ENCODE measurements at regions not wholly inside any gene's neighbourhood (a gene's known extent, or its start where the extent isn't known, plus 50 kb on each side); places are given as distances from the start of the nearest gene placed in this dataset.

DNA sequence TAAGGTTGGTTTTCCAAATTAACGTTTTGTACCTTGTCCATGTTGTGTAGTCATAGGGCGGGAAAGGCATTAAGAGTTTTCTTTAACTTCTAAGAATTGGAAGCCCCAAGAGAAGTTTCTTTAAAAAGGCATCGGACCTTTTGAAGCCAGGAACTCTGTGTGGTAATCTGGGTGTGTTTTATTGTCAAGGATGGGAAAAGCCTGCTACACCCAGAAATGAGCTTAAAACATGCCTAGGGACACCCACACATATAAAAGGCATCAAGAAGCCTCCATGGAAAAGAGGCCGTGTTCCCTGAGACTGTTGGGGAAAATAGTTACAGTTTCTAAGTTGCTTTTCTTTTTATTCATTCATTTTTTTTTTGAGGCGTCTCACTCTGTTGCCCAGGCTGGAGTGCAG lies 81.0 kb upstream of the PTHLH start:
- TF ChIP-seq CREB1 (IDR thresholded peaks at IDR 0.05; ENCODE audit: low read depth) (no peak), CEBPB (IDR thresholded peaks at IDR 0.05) (no peak), NFIC (IDR thresholded peaks at IDR 0.05) (no peak)
- TF ChIP-seq, protein P1, sequence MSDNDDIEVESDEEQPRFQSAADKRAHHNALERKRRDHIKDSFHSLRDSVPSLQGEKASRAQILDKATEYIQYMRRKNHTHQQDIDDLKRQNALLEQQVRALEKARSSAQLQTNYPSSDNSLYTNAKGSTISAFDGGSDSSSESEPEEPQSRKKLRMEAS (IDR thresholded peaks at IDR 0.05) = no peak

DNA sequence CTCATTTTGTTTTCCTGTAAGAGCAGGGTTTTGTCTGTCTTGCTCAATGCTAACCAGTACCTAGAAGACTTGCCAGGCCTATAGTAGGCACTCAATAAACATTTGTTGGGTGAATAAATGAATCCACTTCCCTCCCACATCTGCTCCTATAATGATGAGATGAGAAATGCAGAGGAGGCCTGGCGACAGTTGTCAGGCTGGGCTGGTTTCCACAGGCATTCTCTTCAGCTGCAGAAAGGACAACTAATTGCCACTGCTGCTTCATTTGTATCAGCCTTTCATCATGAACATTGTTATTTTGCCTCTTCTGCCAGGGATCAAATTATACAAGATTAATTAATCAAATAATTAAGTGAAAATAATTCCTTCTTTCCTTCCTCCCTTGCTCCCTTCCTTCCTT lies 82.0 kb upstream of the PTHLH start:
- no peak for TF ChIP-seq TEAD4 (IDR thresholded peaks at IDR 0.05)
- no peak for TF ChIP-seq EGR1 (IDR thresholded peaks at IDR 0.05)

DNA sequence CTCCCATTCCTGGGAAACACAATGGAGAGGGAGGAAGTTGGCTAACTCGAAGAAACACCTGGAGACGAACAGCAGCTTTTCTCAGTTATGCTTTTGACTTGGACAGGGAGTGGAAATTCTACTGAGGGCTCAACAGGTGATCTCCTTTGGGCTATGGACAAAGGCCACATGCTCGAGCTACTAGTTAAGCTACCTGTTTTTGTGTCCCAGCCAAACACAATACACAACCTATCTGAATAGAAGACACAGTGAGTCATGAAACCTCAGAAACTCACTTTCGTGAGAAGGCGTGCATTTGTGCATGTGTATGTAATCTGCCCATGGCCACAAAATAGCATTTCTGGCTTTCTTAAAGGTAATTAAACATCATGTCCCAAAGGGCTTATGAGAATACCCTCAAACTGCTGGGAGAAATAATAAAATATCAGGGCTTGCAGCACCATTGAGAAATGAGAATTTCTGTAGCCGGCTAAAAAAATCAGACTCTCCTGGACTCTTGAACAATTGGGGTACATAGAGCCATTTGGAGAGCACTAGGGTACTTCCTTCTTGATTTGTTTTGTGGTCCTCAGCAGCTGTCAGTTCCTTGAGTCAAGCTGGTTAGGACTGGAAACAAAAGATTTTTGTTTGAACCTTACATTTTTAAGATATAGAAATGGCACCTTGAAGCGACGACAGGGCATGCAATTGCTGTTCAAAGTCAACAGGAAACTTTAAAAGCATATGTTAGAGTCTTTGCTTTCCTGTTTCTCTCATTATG lies 85.5 kb upstream of the PTHLH start:
- no peak for TF ChIP-seq CREB1 (IDR thresholded peaks at IDR 0.05; ENCODE audit: low read depth)
- no peak for TF ChIP-seq TEAD4 (IDR thresholded peaks at IDR 0.05)
- TF ChIP-seq FOXM1 (IDR thresholded peaks at IDR 0.05; ENCODE audit: borderline replicate concordance, low read depth) = no peak
- no peak for TF ChIP-seq NFIC (IDR thresholded peaks at IDR 0.05)
- no peak for TF ChIP-seq TAF1 (IDR thresholded peaks at IDR 0.05; ENCODE audit: low read depth)
- TF ChIP-seq, protein P1 (IDR thresholded peaks at IDR 0.05) = no peak
- no peak for TF ChIP-seq CEBPB (IDR thresholded peaks at IDR 0.05)
- TF ChIP-seq, protein P2, sequence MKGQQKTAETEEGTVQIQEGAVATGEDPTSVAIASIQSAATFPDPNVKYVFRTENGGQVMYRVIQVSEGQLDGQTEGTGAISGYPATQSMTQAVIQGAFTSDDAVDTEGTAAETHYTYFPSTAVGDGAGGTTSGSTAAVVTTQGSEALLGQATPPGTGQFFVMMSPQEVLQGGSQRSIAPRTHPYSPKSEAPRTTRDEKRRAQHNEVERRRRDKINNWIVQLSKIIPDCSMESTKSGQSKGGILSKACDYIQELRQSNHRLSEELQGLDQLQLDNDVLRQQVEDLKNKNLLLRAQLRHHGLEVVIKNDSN (IDR thresholded peaks at IDR 0.05) = no peak
- TF ChIP-seq EP300 (IDR thresholded peaks at IDR 0.05; ENCODE audit: borderline replicate concordance) = no peak
- TF ChIP-seq YY1 (IDR thresholded peaks at IDR 0.05; ENCODE audit: low read depth) = no peak
- no peak for TF ChIP-seq EGR1 (IDR thresholded peaks at IDR 0.05)
- no peak for TF ChIP-seq RAD21 (IDR thresholded peaks at IDR 0.05; ENCODE audit: low read depth)
- TF ChIP-seq ZBTB7A (IDR thresholded peaks at IDR 0.05; ENCODE audit: low read depth) = no peak

DNA sequence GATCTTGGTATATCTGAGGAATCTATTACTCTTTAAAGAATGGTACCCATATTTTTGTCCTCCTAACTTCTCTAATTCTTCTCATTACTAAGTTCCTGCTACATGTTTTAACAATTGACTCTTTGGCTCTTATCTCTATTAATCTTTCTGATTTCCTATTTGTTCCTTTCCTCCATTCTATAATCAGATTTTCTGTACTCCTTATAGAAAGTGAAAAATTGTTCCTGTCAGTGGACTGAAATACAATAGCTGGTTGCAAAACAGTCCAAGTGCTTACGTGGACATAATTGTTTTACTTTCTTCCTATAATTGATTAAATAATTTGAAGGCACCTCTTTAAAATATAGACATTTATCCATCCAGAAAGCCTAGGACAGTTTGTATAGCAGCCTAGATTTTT lies 86.7 kb upstream of the PTHLH start:
- TF ChIP-seq ZBTB7A (IDR thresholded peaks at IDR 0.05; ENCODE audit: low read depth) = no peak
- TF ChIP-seq CREB1 (IDR thresholded peaks at IDR 0.05; ENCODE audit: low read depth) = no peak
- TF ChIP-seq, protein P2 (IDR thresholded peaks at IDR 0.05) = no peak
- no peak for TF ChIP-seq EGR1 (IDR thresholded peaks at IDR 0.05)
- TF ChIP-seq, protein P3, sequence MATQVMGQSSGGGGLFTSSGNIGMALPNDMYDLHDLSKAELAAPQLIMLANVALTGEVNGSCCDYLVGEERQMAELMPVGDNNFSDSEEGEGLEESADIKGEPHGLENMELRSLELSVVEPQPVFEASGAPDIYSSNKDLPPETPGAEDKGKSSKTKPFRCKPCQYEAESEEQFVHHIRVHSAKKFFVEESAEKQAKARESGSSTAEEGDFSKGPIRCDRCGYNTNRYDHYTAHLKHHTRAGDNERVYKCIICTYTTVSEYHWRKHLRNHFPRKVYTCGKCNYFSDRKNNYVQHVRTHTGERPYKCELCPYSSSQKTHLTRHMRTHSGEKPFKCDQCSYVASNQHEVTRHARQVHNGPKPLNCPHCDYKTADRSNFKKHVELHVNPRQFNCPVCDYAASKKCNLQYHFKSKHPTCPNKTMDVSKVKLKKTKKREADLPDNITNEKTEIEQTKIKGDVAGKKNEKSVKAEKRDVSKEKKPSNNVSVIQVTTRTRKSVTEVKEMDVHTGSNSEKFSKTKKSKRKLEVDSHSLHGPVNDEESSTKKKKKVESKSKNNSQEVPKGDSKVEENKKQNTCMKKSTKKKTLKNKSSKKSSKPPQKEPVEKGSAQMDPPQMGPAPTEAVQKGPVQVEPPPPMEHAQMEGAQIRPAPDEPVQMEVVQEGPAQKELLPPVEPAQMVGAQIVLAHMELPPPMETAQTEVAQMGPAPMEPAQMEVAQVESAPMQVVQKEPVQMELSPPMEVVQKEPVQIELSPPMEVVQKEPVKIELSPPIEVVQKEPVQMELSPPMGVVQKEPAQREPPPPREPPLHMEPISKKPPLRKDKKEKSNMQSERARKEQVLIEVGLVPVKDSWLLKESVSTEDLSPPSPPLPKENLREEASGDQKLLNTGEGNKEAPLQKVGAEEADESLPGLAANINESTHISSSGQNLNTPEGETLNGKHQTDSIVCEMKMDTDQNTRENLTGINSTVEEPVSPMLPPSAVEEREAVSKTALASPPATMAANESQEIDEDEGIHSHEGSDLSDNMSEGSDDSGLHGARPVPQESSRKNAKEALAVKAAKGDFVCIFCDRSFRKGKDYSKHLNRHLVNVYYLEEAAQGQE (IDR thresholded peaks at IDR 0.05; ENCODE audit: low read depth) = no peak
- no peak for TF ChIP-seq TCF12 (IDR thresholded peaks at IDR 0.05; ENCODE audit: low read depth)
- TF ChIP-seq FOXM1 (IDR thresholded peaks at IDR 0.05; ENCODE audit: borderline replicate concordance, low read depth) = no peak
- no peak for TF ChIP-seq TAF1 (IDR thresholded peaks at IDR 0.05; ENCODE audit: low read depth)
- TF ChIP-seq TEAD4 (IDR thresholded peaks at IDR 0.05) = no peak
- no peak for TF ChIP-seq NFIC (IDR thresholded peaks at IDR 0.05)
- TF ChIP-seq, protein P1 (IDR thresholded peaks at IDR 0.05) = no peak
- TF ChIP-seq CEBPB (IDR thresholded peaks at IDR 0.05) = no peak
- TF ChIP-seq EP300 (IDR thresholded peaks at IDR 0.05; ENCODE audit: borderline replicate concordance) = no peak
- TF ChIP-seq YY1 (IDR thresholded peaks at IDR 0.05; ENCODE audit: low read depth) = no peak
- TF ChIP-seq RAD21 (IDR thresholded peaks at IDR 0.05; ENCODE audit: low read depth) = no peak

DNA sequence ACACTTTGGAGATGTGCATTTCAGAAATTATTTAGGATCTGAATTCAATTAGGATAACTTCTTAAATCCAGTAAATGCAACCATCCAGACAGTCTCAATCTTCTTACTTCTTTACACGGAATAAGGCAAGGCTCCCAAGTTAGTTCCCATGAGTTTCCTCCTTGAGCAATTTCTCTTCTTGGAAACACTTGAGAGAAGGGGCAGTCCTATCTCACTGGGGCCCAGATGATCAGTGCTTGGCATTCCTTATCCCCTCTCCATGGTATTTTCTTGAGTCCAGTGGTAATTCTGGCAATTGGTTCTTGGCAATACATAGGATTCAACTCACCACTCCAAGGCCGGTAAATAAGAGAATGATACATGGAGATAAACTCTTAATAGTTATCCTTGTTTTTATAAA lies 87.1 kb upstream of the PTHLH start:
- TF ChIP-seq EP300 (IDR thresholded peaks at IDR 0.05; ENCODE audit: borderline replicate concordance) = no peak
- TF ChIP-seq FOXM1 (IDR thresholded peaks at IDR 0.05; ENCODE audit: borderline replicate concordance, low read depth) = no peak
- no peak for TF ChIP-seq TAF1 (IDR thresholded peaks at IDR 0.05; ENCODE audit: low read depth)
- no peak for TF ChIP-seq RAD21 (IDR thresholded peaks at IDR 0.05; ENCODE audit: low read depth)
- TF ChIP-seq, protein P1 (IDR thresholded peaks at IDR 0.05) = no peak
- no peak for TF ChIP-seq NFIC (IDR thresholded peaks at IDR 0.05)
- TF ChIP-seq CEBPB (IDR thresholded peaks at IDR 0.05) = no peak
- TF ChIP-seq, protein P3 (IDR thresholded peaks at IDR 0.05; ENCODE audit: low read depth) = no peak
- no peak for TF ChIP-seq CREB1 (IDR thresholded peaks at IDR 0.05; ENCODE audit: low read depth)
- no peak for TF ChIP-seq TEAD4 (IDR thresholded peaks at IDR 0.05)
- TF ChIP-seq TCF12 (IDR thresholded peaks at IDR 0.05; ENCODE audit: low read depth) = no peak
- TF ChIP-seq YY1 (IDR thresholded peaks at IDR 0.05; ENCODE audit: low read depth) = no peak
- TF ChIP-seq ZBTB7A (IDR thresholded peaks at IDR 0.05; ENCODE audit: low read depth) = no peak
- TF ChIP-seq, protein P2 (IDR thresholded peaks at IDR 0.05) = no peak
- no peak for TF ChIP-seq EGR1 (IDR thresholded peaks at IDR 0.05)

All from Ishikawa (cell line).